ENCODE measurements at regions not wholly inside any gene's neighbourhood (a gene's known extent, or its start where the extent isn't known, plus 50 kb on each side); places are given as distances from the start of the nearest gene placed in this dataset.

DNA sequence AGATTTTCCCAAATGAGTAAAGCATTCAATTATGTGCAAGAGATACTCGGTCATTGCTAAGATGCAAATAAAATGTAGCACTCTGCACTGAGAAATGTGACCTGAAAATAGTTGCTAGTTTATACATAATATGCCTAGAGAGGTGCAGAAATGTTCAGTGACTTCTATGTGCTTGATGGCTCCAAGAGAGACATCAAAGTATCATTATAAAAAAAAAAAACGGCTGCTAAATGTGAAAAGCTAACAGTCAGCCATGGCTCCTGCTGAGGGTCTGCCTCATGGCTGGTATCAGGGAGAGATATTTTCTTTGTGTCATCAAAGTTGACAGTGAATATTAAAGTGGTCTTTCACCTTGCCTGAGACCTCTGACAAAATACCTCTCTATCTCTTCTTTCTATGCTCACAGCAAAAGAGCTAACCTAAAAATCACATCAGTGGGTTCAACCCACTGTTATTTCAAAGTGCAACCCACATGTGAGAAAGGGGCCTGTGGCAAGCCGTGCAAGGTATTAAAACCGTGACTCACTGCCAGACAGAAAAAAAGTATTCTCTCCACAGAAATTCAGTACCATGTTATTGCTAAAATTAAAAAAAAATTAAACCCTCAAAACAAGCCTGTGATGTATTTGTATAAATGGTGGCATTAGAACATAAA is 259.0 kb downstream of the HIVEP2 start:
- DNase-seq, result no peak
- Histone ChIP-seq H3K27me3 (replicated peaks) (no peaks in the 10 kb centered on the region), H3K4me3 (ENCODE audit: low read depth, low read length) (no peak overlapping the region), H3K36me3 (replicated peaks) (no peaks in the 10 kb centered on the region), H3K27ac (no peak overlapping the region)
- in situ Hi-C loops (cut with HindIII; ENCODE audit: low pct_ligation_motif_present, low sequenced_read_pairs), result no loop called here
- TF ChIP-seq, protein P1, sequence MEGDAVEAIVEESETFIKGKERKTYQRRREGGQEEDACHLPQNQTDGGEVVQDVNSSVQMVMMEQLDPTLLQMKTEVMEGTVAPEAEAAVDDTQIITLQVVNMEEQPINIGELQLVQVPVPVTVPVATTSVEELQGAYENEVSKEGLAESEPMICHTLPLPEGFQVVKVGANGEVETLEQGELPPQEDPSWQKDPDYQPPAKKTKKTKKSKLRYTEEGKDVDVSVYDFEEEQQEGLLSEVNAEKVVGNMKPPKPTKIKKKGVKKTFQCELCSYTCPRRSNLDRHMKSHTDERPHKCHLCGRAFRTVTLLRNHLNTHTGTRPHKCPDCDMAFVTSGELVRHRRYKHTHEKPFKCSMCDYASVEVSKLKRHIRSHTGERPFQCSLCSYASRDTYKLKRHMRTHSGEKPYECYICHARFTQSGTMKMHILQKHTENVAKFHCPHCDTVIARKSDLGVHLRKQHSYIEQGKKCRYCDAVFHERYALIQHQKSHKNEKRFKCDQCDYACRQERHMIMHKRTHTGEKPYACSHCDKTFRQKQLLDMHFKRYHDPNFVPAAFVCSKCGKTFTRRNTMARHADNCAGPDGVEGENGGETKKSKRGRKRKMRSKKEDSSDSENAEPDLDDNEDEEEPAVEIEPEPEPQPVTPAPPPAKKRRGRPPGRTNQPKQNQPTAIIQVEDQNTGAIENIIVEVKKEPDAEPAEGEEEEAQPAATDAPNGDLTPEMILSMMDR (IDR thresholded peaks at IDR 0.05; ENCODE audit: low read depth, low read length, missing control alignments), result no peak

DNA sequence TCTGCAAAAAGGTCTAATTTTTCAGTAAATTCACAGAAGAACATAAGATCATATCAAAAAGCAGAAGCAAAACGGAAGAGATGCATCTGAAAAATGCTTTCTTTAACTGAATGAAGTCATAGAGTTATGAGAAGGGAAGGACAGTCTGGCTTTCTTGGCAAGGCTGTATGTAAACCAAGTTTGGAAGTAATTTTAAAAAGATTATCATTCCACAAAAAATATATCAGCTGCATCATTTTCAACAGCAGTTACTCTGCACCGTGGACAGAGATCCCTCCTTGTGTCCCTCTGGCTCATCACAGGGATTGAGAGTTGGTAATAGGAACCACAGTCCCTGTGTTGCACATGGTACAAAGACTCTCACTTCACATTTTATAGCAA is 258.5 kb downstream of the HIVEP2 start:
- no peak overlapping the region for H3K4me3 ChIP-seq (ENCODE audit: low read depth, low read length)
- DNase-seq, result no peak
- in situ Hi-C loops (cut with HindIII; ENCODE audit: low pct_ligation_motif_present, low sequenced_read_pairs), result no loop called here
- no peaks in the 10 kb centered on the region for H3K36me3 ChIP-seq (replicated peaks)
- TF ChIP-seq, protein P1 (IDR thresholded peaks at IDR 0.05; ENCODE audit: low read depth, low read length, missing control alignments), result no peak
- H3K27me3 ChIP-seq (replicated peaks), result no peaks in the 10 kb centered on the region
- H3K27ac ChIP-seq, result no peak overlapping the region

DNA sequence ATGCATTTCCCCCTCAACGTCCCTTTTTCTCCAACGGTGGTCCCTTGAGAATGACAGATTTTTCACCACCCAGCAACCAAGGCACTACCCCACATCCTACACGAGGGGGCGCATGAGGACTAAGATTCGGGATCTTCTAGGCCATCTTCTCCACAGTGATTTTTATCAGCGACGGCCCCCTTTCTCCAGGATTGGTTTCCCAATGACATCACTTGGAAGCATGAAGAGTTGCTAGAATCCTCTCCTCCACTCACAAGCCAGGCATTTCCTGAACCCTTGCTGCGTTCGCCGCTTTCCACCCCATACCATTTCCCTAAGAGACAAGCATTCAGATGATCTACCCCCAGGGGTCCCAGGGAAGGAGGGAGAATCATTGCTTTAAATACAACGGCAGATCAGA is 252.0 kb downstream of the HIVEP2 start:
- H3K27ac ChIP-seq, result peak overlapping the region; percentile 98
- H3K36me3 ChIP-seq (replicated peaks), result no peaks in the 10 kb centered on the region
- H3K27me3 ChIP-seq (replicated peaks), result no peaks in the 10 kb centered on the region
- in situ Hi-C loops (cut with HindIII; ENCODE audit: low pct_ligation_motif_present, low sequenced_read_pairs), result loop anchor here (10.0 kb wide), 2 partner anchors 252 to 732 kb away; partner anchors contain the start of gene HIVEP2
- TF ChIP-seq, protein P1 (IDR thresholded peaks at IDR 0.05; ENCODE audit: low read depth, low read length, missing control alignments), result peak; percentile 93
- peak overlapping the region; percentile 20 for H3K4me3 ChIP-seq (ENCODE audit: low read depth, low read length)
- DNase-seq, result peak; percentile 97

DNA sequence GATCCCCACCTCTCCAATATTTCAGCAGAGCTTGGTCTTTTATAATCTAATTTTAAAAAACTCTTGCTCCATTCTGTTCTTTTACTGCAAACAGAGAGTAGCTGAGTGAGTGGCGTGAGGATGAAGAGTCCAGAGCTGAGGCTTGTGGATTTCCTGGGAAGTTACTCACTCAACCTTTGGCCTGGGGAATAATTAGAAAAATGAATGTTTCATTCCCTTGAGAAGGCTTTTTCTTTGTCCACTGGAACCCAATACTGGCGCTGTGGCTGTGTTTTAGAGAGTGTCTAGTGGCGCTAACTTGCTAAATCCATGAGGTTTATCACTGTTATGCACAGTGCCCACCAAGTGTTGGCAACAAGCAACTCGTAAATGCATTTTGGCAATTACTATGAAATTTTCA is 251.5 kb downstream of the HIVEP2 start:
- no peaks in the 10 kb centered on the region for H3K36me3 ChIP-seq (replicated peaks)
- DNase-seq, result peak; percentile 78
- TF ChIP-seq, protein P1 (IDR thresholded peaks at IDR 0.05; ENCODE audit: low read depth, low read length, missing control alignments), result peak; percentile 51
- H3K27ac ChIP-seq, result peak overlapping the region; percentile 98
- in situ Hi-C loops (cut with HindIII; ENCODE audit: low pct_ligation_motif_present, low sequenced_read_pairs), result loop anchor here (10.0 kb wide), 2 partner anchors 251 to 731 kb away; partner anchors contain the start of gene HIVEP2
- no peaks in the 10 kb centered on the region for H3K27me3 ChIP-seq (replicated peaks)
- no peak overlapping the region for H3K4me3 ChIP-seq (ENCODE audit: low read depth, low read length)

DNA sequence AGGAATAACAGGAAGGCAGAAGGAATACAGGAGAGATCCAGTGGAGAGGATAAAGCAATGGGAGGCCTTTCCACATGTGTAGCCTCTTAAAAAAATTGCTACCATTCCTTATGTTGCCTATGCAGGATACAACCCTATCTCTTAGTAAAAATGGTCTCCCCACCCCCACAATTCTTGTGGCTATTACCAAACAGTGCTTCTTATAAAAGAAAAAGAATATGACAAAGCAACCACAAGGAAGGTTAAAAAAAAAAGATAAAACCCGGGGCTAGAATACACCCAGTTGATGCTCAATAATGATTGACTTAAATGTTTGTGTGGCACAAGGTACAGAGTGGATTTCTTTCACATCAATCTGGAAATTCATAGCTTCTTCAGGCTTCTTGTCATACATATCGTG is 250.9 kb downstream of the HIVEP2 start:
- peak overlapping the region; percentile 98 for H3K27ac ChIP-seq
- in situ Hi-C loops (cut with HindIII; ENCODE audit: low pct_ligation_motif_present, low sequenced_read_pairs), result loop anchor here (10.0 kb wide), 2 partner anchors 251 to 731 kb away; partner anchors contain the start of gene HIVEP2
- TF ChIP-seq, protein P1 (IDR thresholded peaks at IDR 0.05; ENCODE audit: low read depth, low read length, missing control alignments), result no peak
- no peaks in the 10 kb centered on the region for H3K27me3 ChIP-seq (replicated peaks)
- DNase-seq, result peak; percentile 80
- no peak overlapping the region for H3K4me3 ChIP-seq (ENCODE audit: low read depth, low read length)
- no peaks in the 10 kb centered on the region for H3K36me3 ChIP-seq (replicated peaks)

Data from brain microvascular endothelial cell (primary cell).